Skeletal muscle satellite cell (primary cell): ENCODE measurements at regions not wholly inside any gene's neighbourhood (a gene's known extent, or its start where the extent isn't known, plus 50 kb on each side); places are given as distances from the start of the nearest gene placed in this dataset.
A peak's percentile ranks its signal among the peaks of the same experiment; 100 is the strongest.
"Not testable (repeated sequence)": the region's sequence is repeated elsewhere in the genome, so short reads cannot be mapped to it uniquely, and the experiment has no call there.

ENCODE experiments used
- H3K27me3 ChIP-seq: 2 replicates; pipeline ENCODE4 v1.7.0; 2013; ENCODE audit warnings: low read length; ENCODE audit not compliant: control insufficient read depth, insufficient read depth
- H3K36me3 ChIP-seq: 2 replicates; pipeline ENCODE4 v1.7.0; 2013; ENCODE audit warnings: mild to moderate bottlenecking, control low read depth, low read length; ENCODE audit not compliant: insufficient read depth
- H3K4me1 ChIP-seq: 2 replicates; pipeline ENCODE4 v1.7.0; 2013; ENCODE audit warnings: low read length; ENCODE audit not compliant: control insufficient read depth, insufficient read depth
- H3K4me2 ChIP-seq: 2 replicates; pipeline ENCODE4 v1.7.0; 2013; ENCODE audit warnings: mild to moderate bottlenecking, low read length
- H3K4me3 ChIP-seq: 2 replicates; pipeline ENCODE4 v1.7.0; 2013; ENCODE audit warnings: low read length
- H3K9ac ChIP-seq: 2 replicates; pipeline ENCODE4 v1.7.0; 2013; ENCODE audit warnings: mild to moderate bottlenecking, low read depth, low read length, moderate library complexity
- H3K9me3 ChIP-seq: replicated peaks from 2 replicates; pipeline ENCODE4 v1.7.0; 2013; ENCODE audit warnings: mild to moderate bottlenecking, control low read depth, low read length

DNA sequence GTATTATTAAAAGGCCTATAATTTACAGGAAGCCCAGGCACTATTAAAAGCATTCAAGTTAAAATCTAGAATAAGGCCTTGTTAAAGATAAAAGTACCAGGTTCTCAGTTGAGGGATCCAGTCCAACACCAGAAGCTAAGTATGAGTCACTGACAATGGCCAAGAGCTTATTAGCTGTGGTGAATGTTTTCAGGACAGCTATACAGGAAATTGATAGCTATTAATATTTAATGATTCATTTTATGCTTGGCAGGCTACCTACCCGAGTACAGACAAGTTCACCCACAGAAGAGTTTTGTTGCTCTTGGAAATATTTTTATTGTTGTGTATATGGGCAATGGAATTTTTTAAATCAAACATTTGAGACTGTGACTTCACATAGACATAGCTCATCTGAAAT, 729.6 kb upstream of the ZNF804A start:
- Histone ChIP-seq H3K27me3 (no peaks in the 10 kb centered on the region), H3K4me1 (peaks cover 15% of the 10 kb centered on the region), H3K9me3 (no peaks in the 10 kb centered on the region), H3K4me3 (no peak overlapping the region), H3K4me2 (peak overlapping the region; percentile 53), H3K9ac (no peak overlapping the region), H3K36me3 (no peaks in the 10 kb centered on the region)

DNA sequence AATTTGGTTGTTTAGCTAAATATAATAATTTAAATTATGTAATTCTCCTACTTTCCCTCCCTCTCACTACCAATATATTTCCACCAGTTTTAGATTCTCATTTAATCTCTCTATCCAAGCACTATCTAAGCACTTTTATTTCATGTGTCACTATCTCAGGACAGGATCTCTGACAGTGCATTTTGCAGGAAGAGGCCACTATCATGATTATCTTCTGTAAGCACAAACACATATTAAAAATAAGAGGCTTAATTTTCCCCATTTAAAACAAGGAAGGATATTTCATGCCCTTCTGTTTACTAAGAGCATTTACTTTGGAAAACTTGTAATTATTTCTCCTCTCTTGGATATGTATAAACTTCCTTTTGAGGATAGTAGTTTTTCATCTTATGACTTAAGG, 726.2 kb upstream of the ZNF804A start:
- Histone ChIP-seq H3K27me3 (no peaks in the 10 kb centered on the region), H3K4me2 (no peak overlapping the region), H3K4me1 (peaks cover 15% of the 10 kb centered on the region), H3K36me3 (no peaks in the 10 kb centered on the region), H3K9ac (no peak overlapping the region), H3K4me3 (no peak overlapping the region), H3K9me3 (no peaks in the 10 kb centered on the region)

DNA sequence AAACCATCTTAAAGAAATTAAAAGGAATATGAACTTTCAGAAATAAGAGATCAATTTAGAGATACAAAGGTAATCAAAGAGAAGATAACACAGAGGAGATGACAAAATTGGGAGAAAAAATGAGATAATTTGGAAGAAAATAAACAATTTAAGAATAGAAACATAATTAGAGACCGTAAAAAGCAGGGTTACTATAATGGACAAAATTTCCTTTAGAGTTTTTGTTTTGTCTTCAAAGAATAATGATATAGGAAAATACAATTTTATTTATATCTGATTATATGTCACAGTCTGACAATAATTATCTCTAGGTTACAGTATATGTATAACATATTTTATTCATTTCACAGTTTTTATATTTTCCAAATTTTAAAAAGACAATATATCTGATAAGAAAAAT, 716.4 kb upstream of the ZNF804A start:
- Histone ChIP-seq H3K9me3 (no peaks in the 10 kb centered on the region), H3K4me1 (no peaks in the 10 kb centered on the region), H3K36me3 (no peaks in the 10 kb centered on the region), H3K27me3 (no peaks in the 10 kb centered on the region), H3K4me3 (no peak overlapping the region), H3K4me2 (no peak overlapping the region), H3K9ac (no peak overlapping the region)

DNA sequence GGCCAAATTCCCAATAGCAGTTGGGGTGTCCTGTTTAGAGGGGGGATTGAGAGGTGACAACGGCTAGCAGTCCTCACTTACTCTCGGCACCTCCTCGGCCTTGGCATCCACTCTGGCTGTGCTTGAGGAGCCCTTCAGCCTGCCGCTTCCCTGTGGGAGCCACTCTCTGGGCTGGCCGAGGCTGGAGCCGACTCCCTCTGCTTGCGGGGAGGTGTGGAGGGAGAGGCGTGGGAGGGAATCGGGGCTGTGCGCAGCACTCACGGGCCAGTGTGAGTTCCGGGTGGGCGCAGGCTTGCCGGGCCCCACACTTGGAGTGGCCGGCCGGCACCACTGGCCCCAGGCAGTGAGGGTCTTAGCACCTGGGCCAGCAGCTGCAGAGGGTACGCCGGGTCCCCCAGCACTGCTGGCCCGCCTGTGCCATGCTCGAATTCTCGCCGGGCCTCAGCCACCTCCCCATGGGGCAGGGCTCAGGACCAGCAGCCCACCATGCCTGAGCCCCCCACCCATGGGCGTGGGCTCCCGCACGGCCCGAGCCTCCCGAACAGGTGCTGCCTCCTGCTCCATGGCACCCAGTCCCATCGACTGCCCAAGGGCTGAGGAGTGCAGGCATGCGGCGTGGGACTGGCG, 705.9 kb upstream of the ZNF804A start:
- Histone ChIP-seq H3K9me3 (no peaks in the 10 kb centered on the region), H3K4me2 (no peak overlapping the region), H3K9ac (no peak overlapping the region), H3K4me1 (no peaks in the 10 kb centered on the region), H3K4me3 (no peak overlapping the region), H3K27me3 (no peaks in the 10 kb centered on the region), H3K36me3 (no peaks in the 10 kb centered on the region)

DNA sequence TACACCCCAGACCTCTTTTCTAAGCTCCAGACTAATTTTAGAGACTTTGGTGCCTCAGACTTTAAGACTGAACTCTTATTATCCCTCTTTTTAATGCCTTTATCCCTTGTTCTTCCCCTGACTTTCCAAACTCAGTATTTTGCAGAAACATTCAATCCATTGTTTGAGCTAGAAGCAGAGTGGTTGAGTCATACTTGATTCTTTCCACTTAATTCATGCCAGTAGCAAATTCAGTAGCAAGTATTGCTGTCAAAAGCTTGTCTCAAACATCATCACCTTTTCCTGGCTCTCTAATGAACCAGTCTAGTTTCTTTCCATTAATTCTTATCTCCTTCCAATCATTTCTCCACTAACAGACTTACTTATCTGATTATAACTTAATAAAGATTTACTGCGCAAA, 699.7 kb upstream of the ZNF804A start:
- no peak overlapping the region for H3K9ac ChIP-seq
- H3K4me2 ChIP-seq, result no peak overlapping the region
- H3K36me3 ChIP-seq, result no peaks in the 10 kb centered on the region
- H3K4me1 ChIP-seq, result no peaks in the 10 kb centered on the region
- H3K27me3 ChIP-seq, result no peaks in the 10 kb centered on the region
- H3K4me3 ChIP-seq, result no peak overlapping the region
- H3K9me3 ChIP-seq, result no peaks in the 10 kb centered on the region

DNA sequence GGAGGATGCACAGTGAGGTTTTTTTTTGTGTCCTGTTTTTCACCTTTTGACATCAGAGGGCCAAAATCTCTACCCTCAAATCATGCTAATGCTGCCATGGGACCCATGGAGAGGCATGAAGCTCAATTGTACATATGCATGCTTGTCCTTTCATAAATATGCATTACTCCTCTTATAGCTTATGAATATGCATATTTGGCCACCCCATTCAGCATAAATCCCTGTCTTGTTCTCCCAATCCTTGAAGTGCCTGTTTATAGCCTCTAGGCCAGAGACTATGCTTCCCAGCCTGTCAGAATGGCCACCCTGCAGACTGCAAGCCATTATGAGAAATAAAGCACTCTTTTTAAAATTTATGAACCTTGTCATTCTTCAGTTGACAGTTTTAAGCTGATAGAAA, 696.4 kb upstream of the ZNF804A start:
- Histone ChIP-seq H3K36me3 (no peaks in the 10 kb centered on the region), H3K4me1 (no peaks in the 10 kb centered on the region), H3K9me3 (no peaks in the 10 kb centered on the region), H3K4me3 (no peak overlapping the region), H3K4me2 (no peak overlapping the region), H3K9ac (no peak overlapping the region), H3K27me3 (no peaks in the 10 kb centered on the region)

DNA sequence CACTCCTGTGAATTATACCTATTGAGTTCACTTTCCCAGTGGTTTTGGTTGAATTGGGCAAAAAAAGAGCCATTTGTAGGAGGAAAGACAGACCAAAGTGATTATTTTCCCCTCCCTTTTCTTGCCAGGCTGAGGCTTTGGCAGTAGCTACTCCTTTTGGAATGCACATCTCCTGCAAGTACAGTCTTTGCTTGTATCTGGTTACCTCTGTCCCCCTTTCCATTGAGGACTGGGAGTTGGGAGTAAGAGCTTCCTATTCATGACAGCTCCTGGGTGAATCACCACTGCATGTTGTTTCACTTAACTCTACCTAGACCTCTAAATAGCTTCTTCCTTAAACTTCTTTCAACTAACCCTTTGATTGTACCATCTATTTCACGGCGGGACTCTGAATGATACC, 695.3 kb upstream of the ZNF804A start:
- Histone ChIP-seq H3K9ac (no peak overlapping the region), H3K4me2 (no peak overlapping the region), H3K4me1 (no peaks in the 10 kb centered on the region), H3K27me3 (no peaks in the 10 kb centered on the region), H3K9me3 (no peaks in the 10 kb centered on the region), H3K36me3 (no peaks in the 10 kb centered on the region), H3K4me3 (no peak overlapping the region)

DNA sequence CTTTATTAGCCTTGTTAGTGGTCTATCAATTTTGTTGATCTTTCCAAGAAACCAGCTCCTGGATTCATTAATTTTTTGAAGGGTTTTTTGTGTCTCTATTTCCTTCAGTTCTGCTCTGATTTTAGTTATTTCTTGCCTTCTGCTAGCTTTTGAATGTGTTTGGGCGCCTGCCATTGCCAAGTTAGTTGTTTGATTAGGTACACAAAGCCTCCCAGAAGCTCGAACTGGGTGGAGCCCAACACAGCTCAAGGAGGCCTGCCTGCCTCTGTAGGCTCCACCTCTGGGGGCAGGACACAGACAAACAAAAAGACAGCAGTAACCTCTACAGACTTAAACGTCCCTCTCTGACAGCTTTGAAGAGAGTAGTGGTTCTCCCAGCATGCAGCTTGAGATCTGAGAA, 682.3 kb upstream of the ZNF804A start:
- not testable (repeated sequence) for H3K27me3 ChIP-seq, H3K36me3 ChIP-seq, H3K4me3 ChIP-seq, H3K9me3 ChIP-seq, H3K9ac ChIP-seq, H3K4me2 ChIP-seq, H3K4me1 ChIP-seq

DNA sequence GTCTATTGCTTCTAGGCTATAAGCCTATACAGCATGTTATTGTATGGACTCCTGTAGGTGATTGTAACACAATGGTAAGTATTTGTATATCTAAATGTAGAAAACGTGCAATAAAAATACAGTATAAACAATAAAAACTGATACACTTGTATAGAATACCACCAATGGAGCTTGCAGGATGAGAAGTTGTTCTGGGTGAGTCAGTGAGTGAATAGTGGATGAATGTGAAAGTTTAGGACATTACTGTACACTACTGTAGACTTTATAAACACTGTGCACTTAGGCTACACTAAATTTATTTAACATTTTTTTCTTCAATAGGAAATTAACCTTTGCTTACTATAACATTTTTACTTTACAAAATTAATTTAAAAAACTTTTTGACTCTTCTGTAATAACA, 679.2 kb upstream of the ZNF804A start:
- no peak overlapping the region for H3K4me3 ChIP-seq
- H3K4me1 ChIP-seq, result no peaks in the 10 kb centered on the region
- H3K36me3 ChIP-seq, result no peaks in the 10 kb centered on the region
- no peaks in the 10 kb centered on the region for H3K9me3 ChIP-seq
- no peak overlapping the region for H3K9ac ChIP-seq
- H3K27me3 ChIP-seq, result no peaks in the 10 kb centered on the region
- H3K4me2 ChIP-seq, result no peak overlapping the region

DNA sequence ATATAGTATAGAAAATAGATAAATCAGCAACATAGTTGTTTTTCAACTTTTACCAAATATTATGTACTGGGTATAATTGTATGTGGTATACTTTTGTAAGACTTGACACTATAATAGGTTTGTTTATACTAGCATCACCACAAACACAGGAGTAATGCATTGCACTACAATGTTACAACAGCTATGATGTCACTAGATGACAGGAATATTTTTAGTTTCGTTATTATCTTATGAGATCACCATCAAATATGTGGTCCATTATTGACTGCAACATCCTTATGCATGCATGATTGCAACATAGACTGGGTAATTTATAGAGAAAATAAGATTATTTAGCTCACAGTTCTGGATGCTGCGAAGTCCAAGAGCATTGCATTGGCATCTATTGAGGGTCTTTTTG, 678.4 kb upstream of the ZNF804A start:
- Histone ChIP-seq H3K9me3 (no peaks in the 10 kb centered on the region), H3K36me3 (no peaks in the 10 kb centered on the region), H3K27me3 (no peaks in the 10 kb centered on the region), H3K9ac (no peak overlapping the region), H3K4me2 (no peak overlapping the region), H3K4me3 (no peak overlapping the region), H3K4me1 (no peaks in the 10 kb centered on the region)

DNA sequence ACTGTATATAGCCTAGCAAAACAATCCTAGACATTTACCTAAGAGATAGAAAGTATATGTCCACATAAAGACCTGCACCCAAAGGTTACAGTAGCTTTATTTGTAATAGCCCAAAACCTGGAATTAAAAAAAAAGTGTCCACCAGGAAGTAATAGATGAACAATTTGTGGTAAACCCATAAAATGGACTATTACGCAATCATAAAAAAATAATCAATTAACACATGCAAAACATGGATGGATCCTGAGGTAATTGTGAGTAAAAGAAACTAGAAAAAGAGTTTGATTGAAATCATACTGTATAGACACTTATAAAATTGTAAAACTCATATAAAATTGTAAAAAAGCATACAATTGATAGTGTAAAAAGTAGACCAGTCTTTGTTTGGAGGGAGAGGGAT, 673.0 kb upstream of the ZNF804A start:
- H3K9me3 ChIP-seq, result no peaks in the 10 kb centered on the region
- no peak overlapping the region for H3K4me2 ChIP-seq

DNA sequence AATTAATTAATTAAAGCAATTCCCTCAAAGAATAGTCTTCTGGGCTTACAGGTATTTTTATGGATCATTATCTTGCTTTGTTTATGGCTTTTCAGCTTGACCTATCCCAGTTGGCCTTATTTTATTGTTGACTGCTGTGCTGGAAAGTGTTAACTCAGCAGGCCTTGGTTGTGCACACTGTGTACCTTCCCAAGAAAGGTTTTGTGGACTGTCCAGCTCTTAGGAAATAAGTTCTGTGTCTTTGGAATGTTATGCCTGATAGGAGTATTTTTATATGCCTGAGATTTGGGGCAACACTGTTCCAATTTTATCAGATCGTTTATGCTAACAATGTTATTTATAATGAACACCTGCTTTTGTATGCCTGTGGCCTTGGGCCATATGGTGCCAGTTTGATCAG, 671.9 kb upstream of the ZNF804A start:
- Histone ChIP-seq H3K4me2 (no peak overlapping the region), H3K36me3 (no peaks in the 10 kb centered on the region), H3K4me3 (no peak overlapping the region), H3K9me3 (no peaks in the 10 kb centered on the region), H3K27me3 (no peaks in the 10 kb centered on the region), H3K4me1 (no peaks in the 10 kb centered on the region), H3K9ac (no peak overlapping the region)

More for the DNA sequence above, 673.0 kb upstream of the ZNF804A start:
- Histone ChIP-seq H3K27me3 (no peaks in the 10 kb centered on the region), H3K36me3 (no peaks in the 10 kb centered on the region), H3K4me1 (no peaks in the 10 kb centered on the region), H3K9ac (no peak overlapping the region), H3K4me3 (no peak overlapping the region)
